ENCODE measurements at regions not wholly inside any gene's neighbourhood (a gene's known extent, or its start where the extent isn't known, plus 50 kb on each side); places are given as distances from the start of the nearest gene placed in this dataset.

- H3K9me3 ChIP-seq (ENCODE audit: control insufficient read depth in 2 of 3, insufficient read depth in 1 of 3, low read length in 3 of 3) = no peaks in the 10 kb centered on the region
- peaks cover 0 to 57% (median 44%) of the 10 kb centered on the region in 3 donors for H3K36me3 ChIP-seq (ENCODE audit: control insufficient read depth in 2 of 3, insufficient read depth in 3 of 3, low read length in 3 of 3)
- H3K27ac ChIP-seq (ENCODE audit: low read depth in 2 of 2, low read length in 2 of 2) = no peak overlapping the region
- peaks cover 0 to 10% (median 7%) of the 10 kb centered on the region in 3 donors for H3K4me1 ChIP-seq (ENCODE audit: control insufficient read depth in 2 of 3, insufficient read depth in 2 of 3, low read depth in 1 of 3, low read length in 3 of 3)
- no peaks in the 10 kb centered on the region for H3K27me3 ChIP-seq (ENCODE audit: control insufficient read depth, insufficient read depth, low read length)
- DNase-seq (no peak), FAIRE-seq (no peak)
- intact Hi-C loops (cut with DNase I) = no loop called here
- TF ChIP-seq CTCF (IDR thresholded peaks at IDR 0.05; ENCODE audit: borderline replicate concordance, extremely low read depth, insufficient read depth) = no peak
- no peak overlapping the region for H3K4me3 ChIP-seq (ENCODE audit: low read length in 3 of 3)
- no peak overlapping the region for H3K9ac ChIP-seq (ENCODE audit: low read length in 3 of 3)
Measured at GRCh38 chr16:31707743-31708335, 165.8 kb upstream of the ZNF267 start.

- TF ChIP-seq CTCF (IDR thresholded peaks at IDR 0.05; ENCODE audit: borderline replicate concordance, extremely low read depth, insufficient read depth) = no peak
- H3K27me3 ChIP-seq (ENCODE audit: control insufficient read depth, insufficient read depth, low read length) = no peaks in the 10 kb centered on the region
- H3K27ac ChIP-seq (ENCODE audit: low read depth in 2 of 2, low read length in 2 of 2) = no peak overlapping the region
- H3K4me3 ChIP-seq (ENCODE audit: low read length in 3 of 3) = no peak overlapping the region
- H3K36me3 ChIP-seq (ENCODE audit: control insufficient read depth in 2 of 3, insufficient read depth in 3 of 3, low read length in 3 of 3) = peaks cover 0 to 52% (median 39%) of the 10 kb centered on the region in 3 donors
- no peaks in the 10 kb centered on the region for H3K9me3 ChIP-seq (ENCODE audit: control insufficient read depth in 2 of 3, insufficient read depth in 1 of 3, low read length in 3 of 3)
- H3K4me1 ChIP-seq (ENCODE audit: control insufficient read depth in 2 of 3, insufficient read depth in 2 of 3, low read depth in 1 of 3, low read length in 3 of 3) = peaks cover 0 to 8% (median 7%) of the 10 kb centered on the region in 3 donors
- no peak overlapping the region for H3K9ac ChIP-seq (ENCODE audit: low read length in 3 of 3)
- intact Hi-C loops (cut with DNase I) = no loop called here
- no peak for DNase-seq
- FAIRE-seq = no peak
Measured at GRCh38 chr16:31708348-31708747, 165.3 kb upstream of the ZNF267 start.

- FAIRE-seq (no peak), DNase-seq (no peak)
- H3K36me3 ChIP-seq (ENCODE audit: control insufficient read depth in 2 of 3, insufficient read depth in 3 of 3, low read length in 3 of 3) = peaks cover 0 to 43% (median 31%) of the 10 kb centered on the region in 3 donors
- no peak overlapping the region for H3K4me3 ChIP-seq (ENCODE audit: low read length in 3 of 3)
- intact Hi-C loops (cut with DNase I) = no loop called here
- H3K27me3 ChIP-seq (ENCODE audit: control insufficient read depth, insufficient read depth, low read length) = no peaks in the 10 kb centered on the region
- no peak for TF ChIP-seq CTCF (IDR thresholded peaks at IDR 0.05; ENCODE audit: borderline replicate concordance, extremely low read depth, insufficient read depth)
- no peak overlapping the region for H3K27ac ChIP-seq (ENCODE audit: low read depth in 2 of 2, low read length in 2 of 2)
- no peaks in the 10 kb centered on the region for H3K9me3 ChIP-seq (ENCODE audit: control insufficient read depth in 2 of 3, insufficient read depth in 1 of 3, low read length in 3 of 3)
- peaks cover 0 to 10% (median 7%) of the 10 kb centered on the region in 3 donors for H3K4me1 ChIP-seq (ENCODE audit: control insufficient read depth in 2 of 3, insufficient read depth in 2 of 3, low read depth in 1 of 3, low read length in 3 of 3)
- no peak overlapping the region for H3K9ac ChIP-seq (ENCODE audit: low read length in 3 of 3)
Measured at GRCh38 chr16:31709181-31709580, 164.4 kb upstream of the ZNF267 start.

- Histone ChIP-seq H3K27ac (ENCODE audit: low read depth in 2 of 2, low read length in 2 of 2) (no peak overlapping the region), H3K36me3 (ENCODE audit: control insufficient read depth in 2 of 3, insufficient read depth in 3 of 3, low read length in 3 of 3) (peaks cover 0 to 34% (median 25%) of the 10 kb centered on the region in 3 donors), H3K4me1 (ENCODE audit: control insufficient read depth in 2 of 3, insufficient read depth in 2 of 3, low read depth in 1 of 3, low read length in 3 of 3) (peaks cover 3 to 19% (median 7%) of the 10 kb centered on the region in 3 donors), H3K9me3 (ENCODE audit: control insufficient read depth in 2 of 3, insufficient read depth in 1 of 3, low read length in 3 of 3) (no peaks in the 10 kb centered on the region), H3K27me3 (ENCODE audit: control insufficient read depth, insufficient read depth, low read length) (no peaks in the 10 kb centered on the region), H3K9ac (ENCODE audit: low read length in 3 of 3) (no peak overlapping the region), H3K4me3 (ENCODE audit: low read length in 3 of 3) (no peak overlapping the region)
- DNase-seq = no peak
- FAIRE-seq = no peak
- intact Hi-C loops (cut with DNase I) = no loop called here
- no peak for TF ChIP-seq CTCF (IDR thresholded peaks at IDR 0.05; ENCODE audit: borderline replicate concordance, extremely low read depth, insufficient read depth)
Measured at GRCh38 chr16:31710134-31710533, 163.5 kb upstream of the ZNF267 start.

Data from kidney (tissue), 13 donors.